ENCODE measurements at regions not wholly inside any gene's neighbourhood (a gene's known extent, or its start where the extent isn't known, plus 50 kb on each side); places are given as distances from the start of the nearest gene placed in this dataset.

GRCh38 chr5:173744551-173744950, 128.1 kb upstream of the BOD1 start:
- DNase-seq = no peak

- DNase-seq = no peak
Measured at GRCh38 chr5:173745123-173745522, 128.7 kb upstream of the BOD1 start.

GRCh38 chr5:173745557-173745956, 129.1 kb upstream of the BOD1 start:
- no peak for DNase-seq

GRCh38 chr5:173746047-173746646, 129.7 kb upstream of the BOD1 start:
- DNase-seq = no peak

- no peak for DNase-seq
Measured at GRCh38 chr5:173747876-173748275, 131.4 kb upstream of the BOD1 start.

- no peak for DNase-seq
Measured at GRCh38 chr5:173750538-173751265, 134.3 kb upstream of the BOD1 start.

GRCh38 chr5:173751266-173751600, 134.8 kb upstream of the BOD1 start:
- no peak for DNase-seq

- peak; percentile 61 for DNase-seq
Measured at GRCh38 chr5:173752653-173753052, 135.5 kb upstream of the CPEB4 start.

GRCh38 chr5:173753307-173754168, 134.6 kb upstream of the CPEB4 start:
- no peak for DNase-seq

- DNase-seq = no peak
Measured at GRCh38 chr5:173755319-173755718, 132.8 kb upstream of the CPEB4 start.

- DNase-seq = no peak
Measured at GRCh38 chr5:173757403-173758209, 130.5 kb upstream of the CPEB4 start.

GRCh38 chr5:173758676-173759075, 129.5 kb upstream of the CPEB4 start:
- DNase-seq = no peak

GRCh38 chr5:173759691-173760090, 128.5 kb upstream of the CPEB4 start:
- DNase-seq = no peak

GRCh38 chr5:173760461-173761177, 127.5 kb upstream of the CPEB4 start:
- no peak for DNase-seq

GRCh38 chr5:173761178-173761513, 127.0 kb upstream of the CPEB4 start:
- no peak for DNase-seq

- no peak for DNase-seq
Measured at GRCh38 chr5:173762045-173762444, 126.1 kb upstream of the CPEB4 start.

- no peak for DNase-seq
Measured at GRCh38 chr5:173762930-173763329, 125.2 kb upstream of the CPEB4 start.

GRCh38 chr5:173763410-173763809, 124.7 kb upstream of the CPEB4 start:
- no peak for DNase-seq

GRCh38 chr5:173764332-173765028, 123.7 kb upstream of the CPEB4 start:
- peak; percentile 50 for DNase-seq

GRCh38 chr5:173765029-173765644, 123.0 kb upstream of the CPEB4 start:
- DNase-seq = no peak

GRCh38 chr5:173765661-173766060, 122.5 kb upstream of the CPEB4 start:
- no peak for DNase-seq

All from hematopoietic multipotent progenitor cell treated with erythropoietin and hydrocortisone succinate and interleukin-3 and kit ligand, for 8 days (in vitro differentiated cells).